Type B pancreatic cell (in vitro differentiated cells): ENCODE measurements at regions not wholly inside any gene's neighbourhood (a gene's known extent, or its start where the extent isn't known, plus 50 kb on each side); places are given as distances from the start of the nearest gene placed in this dataset.

Experiments used
- DNase-seq: peaks from one replicate; pipeline ENCODE4 v3.0.0; 2021; ENCODE audit warnings: mixed read lengths; ENCODE audit not compliant: unreplicated experiment; ENCODE audit errors: extremely low spot score
- H3K27ac Mint-ChIP-seq: 2 replicates; pipeline ENCODE4 v1.8.0; 2021; ENCODE audit warnings: mild to moderate bottlenecking, mixed read lengths
- H3K27me3 Mint-ChIP-seq: 2 replicates; pipeline ENCODE4 v1.8.0; 2021; ENCODE audit warnings: mixed read lengths
- H3K36me3 Mint-ChIP-seq: 2 replicates; pipeline ENCODE4 v1.8.0; 2021; ENCODE audit warnings: mixed read lengths
- H3K4me1 Mint-ChIP-seq: one replicate; pipeline ENCODE4 v1.8.0; 2021; ENCODE audit warnings: mixed read lengths; ENCODE audit not compliant: unreplicated experiment
- H3K4me3 Mint-ChIP-seq: 2 replicates; pipeline ENCODE4 v1.8.0; 2021; ENCODE audit warnings: mild to moderate bottlenecking, mixed read lengths
- H3K9me3 Mint-ChIP-seq: 2 replicates; pipeline ENCODE4 v1.8.0; 2021; ENCODE audit warnings: mixed read lengths
- TF ChIP-seq, protein P1 (sequence below): fragments of 200-600 bp; sonication (generic); conservative IDR thresholded peaks from 2 replicates; pipeline ENCODE4 v1.5.0; 2021; ENCODE audit warnings: antibody characterized with exemption, mild to moderate bottlenecking

DNA sequence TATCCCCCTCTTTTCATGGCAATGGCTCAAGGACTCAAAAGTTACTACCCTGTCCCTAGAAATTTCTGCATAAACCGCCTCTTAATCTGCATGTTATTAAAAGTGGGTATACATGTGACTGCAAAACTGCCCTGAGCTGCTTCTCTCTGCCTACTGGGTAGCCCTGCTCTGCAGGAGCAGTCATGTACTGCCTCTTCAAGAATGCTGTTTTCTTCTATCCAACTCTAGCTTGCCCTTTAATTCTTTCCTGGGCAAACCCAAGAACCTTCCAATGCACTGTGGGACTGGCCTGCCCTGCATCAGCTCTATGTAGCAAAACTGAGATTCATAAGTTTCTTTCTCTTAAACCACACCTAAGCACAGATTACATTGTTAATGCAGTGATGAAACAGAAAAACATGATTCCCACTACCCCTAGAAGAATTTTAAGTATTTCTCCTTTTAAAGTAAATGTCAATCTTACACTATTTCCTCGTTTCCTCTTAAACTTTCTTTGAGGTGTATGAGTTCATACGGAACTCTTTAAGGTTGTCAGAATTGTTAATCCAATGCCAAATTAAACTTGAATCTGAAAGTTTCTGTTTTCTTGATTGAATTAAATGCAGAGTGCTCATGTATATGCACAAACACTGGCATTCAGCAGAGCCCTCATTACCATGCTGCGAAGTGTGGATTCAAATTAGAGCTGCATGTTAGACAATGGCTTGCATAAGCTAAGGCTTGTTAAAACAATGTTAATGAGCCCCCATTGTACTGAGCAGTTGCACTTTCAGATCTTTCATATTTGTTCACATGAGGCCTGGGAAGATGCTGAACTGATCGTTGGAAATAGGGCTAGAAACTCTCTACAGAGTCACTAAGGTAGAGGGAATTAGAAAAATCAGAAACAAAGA, 669.9 kb upstream of the PCDH20 start:
- DNase-seq, result no peak
- H3K36me3 Mint-ChIP-seq, result no peaks in the 10 kb centered on the region
- H3K4me3 Mint-ChIP-seq, result no peak overlapping the region
- peaks cover 3% of the 10 kb centered on the region for H3K4me1 Mint-ChIP-seq
- no peaks in the 10 kb centered on the region for H3K9me3 Mint-ChIP-seq
- TF ChIP-seq, protein P1, sequence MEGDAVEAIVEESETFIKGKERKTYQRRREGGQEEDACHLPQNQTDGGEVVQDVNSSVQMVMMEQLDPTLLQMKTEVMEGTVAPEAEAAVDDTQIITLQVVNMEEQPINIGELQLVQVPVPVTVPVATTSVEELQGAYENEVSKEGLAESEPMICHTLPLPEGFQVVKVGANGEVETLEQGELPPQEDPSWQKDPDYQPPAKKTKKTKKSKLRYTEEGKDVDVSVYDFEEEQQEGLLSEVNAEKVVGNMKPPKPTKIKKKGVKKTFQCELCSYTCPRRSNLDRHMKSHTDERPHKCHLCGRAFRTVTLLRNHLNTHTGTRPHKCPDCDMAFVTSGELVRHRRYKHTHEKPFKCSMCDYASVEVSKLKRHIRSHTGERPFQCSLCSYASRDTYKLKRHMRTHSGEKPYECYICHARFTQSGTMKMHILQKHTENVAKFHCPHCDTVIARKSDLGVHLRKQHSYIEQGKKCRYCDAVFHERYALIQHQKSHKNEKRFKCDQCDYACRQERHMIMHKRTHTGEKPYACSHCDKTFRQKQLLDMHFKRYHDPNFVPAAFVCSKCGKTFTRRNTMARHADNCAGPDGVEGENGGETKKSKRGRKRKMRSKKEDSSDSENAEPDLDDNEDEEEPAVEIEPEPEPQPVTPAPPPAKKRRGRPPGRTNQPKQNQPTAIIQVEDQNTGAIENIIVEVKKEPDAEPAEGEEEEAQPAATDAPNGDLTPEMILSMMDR, result no peak
- no peaks in the 10 kb centered on the region for H3K27me3 Mint-ChIP-seq
- no peak overlapping the region for H3K27ac Mint-ChIP-seq

DNA sequence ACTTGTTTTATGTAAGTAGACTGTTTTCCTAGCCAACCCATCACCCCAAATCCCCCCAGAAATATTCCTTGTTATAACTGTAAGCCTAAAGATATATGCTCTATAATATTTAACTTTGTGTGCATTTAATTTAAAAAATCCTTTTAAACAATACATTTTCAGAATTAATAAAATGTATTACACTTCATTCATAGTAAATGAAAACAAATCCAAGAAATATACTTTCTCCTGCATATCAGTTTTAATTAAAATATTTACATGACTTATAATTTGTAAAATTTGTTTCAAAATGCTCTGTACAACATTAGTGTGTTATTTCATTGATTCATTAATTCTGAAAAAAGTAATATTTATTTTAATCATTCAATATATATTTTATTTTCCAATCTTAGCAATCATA, 669.1 kb upstream of the PCDH20 start:
- DNase-seq, result no peak
- no peak overlapping the region for H3K27ac Mint-ChIP-seq
- TF ChIP-seq, protein P1, result no peak
- peaks cover 3% of the 10 kb centered on the region for H3K4me1 Mint-ChIP-seq
- no peaks in the 10 kb centered on the region for H3K27me3 Mint-ChIP-seq
- H3K36me3 Mint-ChIP-seq, result no peaks in the 10 kb centered on the region
- H3K4me3 Mint-ChIP-seq, result no peak overlapping the region
- H3K9me3 Mint-ChIP-seq, result no peaks in the 10 kb centered on the region

DNA sequence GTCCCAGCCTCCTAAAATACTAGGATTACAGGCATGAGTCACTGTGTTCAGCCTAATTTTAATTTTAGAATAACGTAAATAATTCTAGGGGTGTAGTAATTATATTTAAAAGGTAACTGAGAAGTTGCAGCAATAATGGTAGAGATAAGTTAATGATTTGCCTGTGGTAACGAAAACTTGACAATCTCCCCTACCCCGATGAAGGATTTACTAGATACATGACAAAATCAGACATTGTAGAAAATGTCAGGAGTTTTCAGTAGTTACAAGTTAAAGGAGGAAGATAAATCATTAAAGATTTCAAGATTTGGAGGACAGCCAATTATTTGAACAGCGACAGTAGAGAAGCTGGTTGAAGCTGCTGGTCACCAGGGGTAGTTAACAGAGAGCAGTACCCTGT, 652.2 kb upstream of the PCDH20 start:
- TF ChIP-seq, protein P1, result no peak
- Mint-ChIP-seq H3K27ac (no peak overlapping the region), H3K9me3 (no peaks in the 10 kb centered on the region)

DNA sequence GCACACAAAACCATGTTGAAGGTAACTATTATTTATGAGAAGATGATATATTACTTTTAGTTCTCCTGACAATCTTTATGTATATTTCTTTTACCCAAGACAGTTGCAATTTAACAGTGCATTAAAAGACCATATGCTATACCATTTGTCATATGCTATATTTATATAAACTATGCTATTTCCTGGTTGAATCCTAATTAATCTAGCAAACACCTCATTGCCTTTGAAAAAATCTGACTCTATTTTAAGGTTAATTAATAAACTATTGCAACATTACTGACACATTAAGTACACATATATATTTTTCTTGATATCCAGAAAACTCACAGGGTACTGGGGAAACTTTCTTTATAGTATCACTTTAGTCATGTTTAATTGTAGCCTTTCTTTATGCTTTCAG, 649.4 kb upstream of the PCDH20 start:
- no peaks in the 10 kb centered on the region for H3K9me3 Mint-ChIP-seq
- no peak overlapping the region for H3K4me3 Mint-ChIP-seq
- H3K27ac Mint-ChIP-seq, result no peak overlapping the region
- H3K4me1 Mint-ChIP-seq, result no peaks in the 10 kb centered on the region
- H3K27me3 Mint-ChIP-seq, result no peaks in the 10 kb centered on the region
- TF ChIP-seq, protein P1, result no peak
- no peaks in the 10 kb centered on the region for H3K36me3 Mint-ChIP-seq
- DNase-seq, result no peak

More for the DNA sequence above, 652.2 kb upstream of the PCDH20 start:
- no peaks in the 10 kb centered on the region for H3K36me3 Mint-ChIP-seq
- no peaks in the 10 kb centered on the region for H3K27me3 Mint-ChIP-seq
- no peak overlapping the region for H3K4me3 Mint-ChIP-seq
- no peak for DNase-seq
- H3K4me1 Mint-ChIP-seq, result no peaks in the 10 kb centered on the region

DNA sequence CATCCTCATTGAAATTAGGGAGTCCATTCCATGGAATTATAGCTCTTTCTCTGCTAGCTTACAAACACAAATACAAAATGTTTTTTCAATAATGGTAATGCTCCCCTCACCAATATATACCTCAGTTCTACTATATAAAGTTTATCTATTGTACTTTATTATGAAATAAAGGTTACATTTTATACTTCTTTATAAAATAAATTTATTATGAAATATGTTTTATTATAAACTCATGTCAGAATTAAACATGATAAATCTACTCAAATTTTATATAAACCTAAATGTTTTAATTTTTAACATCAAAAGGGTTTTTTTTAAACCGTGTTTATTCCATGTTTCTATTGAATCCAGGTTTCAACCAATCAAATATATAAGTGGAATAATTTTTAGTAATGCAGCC, 646.1 kb upstream of the PCDH20 start:
- H3K4me3 Mint-ChIP-seq, result no peak overlapping the region
- no peak for DNase-seq
- no peaks in the 10 kb centered on the region for H3K9me3 Mint-ChIP-seq
- no peaks in the 10 kb centered on the region for H3K27me3 Mint-ChIP-seq
- H3K4me1 Mint-ChIP-seq, result no peaks in the 10 kb centered on the region
- TF ChIP-seq, protein P1, result no peak
- no peak overlapping the region for H3K27ac Mint-ChIP-seq
- no peaks in the 10 kb centered on the region for H3K36me3 Mint-ChIP-seq
